GM23248 (cell line): ENCODE measurements at regions not wholly inside any gene's neighbourhood (a gene's known extent, or its start where the extent isn't known, plus 50 kb on each side); places are given as distances from the start of the nearest gene placed in this dataset.

Experiments used
- DNase-seq: peaks from one replicate; pipeline ENCODE4 v3.0.0-alpha.2; 2015
- H2AFZ ChIP-seq: fragments of 200-600 bp; sonication (generic); 2 replicates; pipeline ENCODE4 v1.6.1; 2016; ENCODE audit warnings: antibody characterized with exemption
- H3F3A ChIP-seq: fragments of 200-600 bp; sonication (generic); 2 replicates; pipeline ENCODE4 v1.6.1; 2016; ENCODE audit warnings: mild to moderate bottlenecking, antibody characterized with exemption, mixed run types; ENCODE audit not compliant: insufficient read depth
- H3K27ac ChIP-seq: fragments of 200-600 bp; sonication (generic); 2 replicates; pipeline ENCODE4 v1.5.1; 2016; ENCODE audit warnings: mild to moderate bottlenecking
- H3K27me3 ChIP-seq: fragments of 200-600 bp; sonication (generic); replicated peaks from 2 replicates; pipeline ENCODE4 v1.6.1; 2016; ENCODE audit warnings: mild to moderate bottlenecking; ENCODE audit not compliant: insufficient read depth
- H3K36me3 ChIP-seq: fragments of 200-600 bp; sonication (generic); 2 replicates; pipeline ENCODE4 v1.6.1; 2016; ENCODE audit warnings: low read depth, mild to moderate bottlenecking
- H3K4me1 ChIP-seq: fragments of 200-600 bp; sonication (generic); 2 replicates; pipeline ENCODE4 v1.6.1; 2016; ENCODE audit warnings: mild to moderate bottlenecking; ENCODE audit not compliant: insufficient read depth
- H3K4me2 ChIP-seq: fragments of 200-600 bp; sonication (generic); one replicate; pipeline ENCODE4 v1.6.1; 2016; ENCODE audit warnings: mild to moderate bottlenecking; ENCODE audit not compliant: unreplicated experiment
- H3K4me3 ChIP-seq: fragments of 200-600 bp; sonication (generic); 2 replicates; pipeline ENCODE4 v1.5.1; 2016; ENCODE audit warnings: mild to moderate bottlenecking
- H3K79me2 ChIP-seq: fragments of 200-600 bp; sonication (generic); 2 replicates; pipeline ENCODE4 v1.6.1; 2016; ENCODE audit warnings: mild to moderate bottlenecking; ENCODE audit not compliant: insufficient read depth
- H3K9ac ChIP-seq: fragments of 200-600 bp; sonication (generic); 2 replicates; pipeline ENCODE4 v1.6.1; 2016; ENCODE audit warnings: mild to moderate bottlenecking
- H3K9me2 ChIP-seq: fragments of 200-600 bp; sonication (generic); 2 replicates; pipeline ENCODE4 v1.6.1; 2016; ENCODE audit warnings: mixed run types, mild to moderate bottlenecking, moderate library complexity; ENCODE audit not compliant: insufficient read depth
- H3K9me3 ChIP-seq: fragments of 200-600 bp; sonication (generic); one replicate; pipeline ENCODE4 v1.6.1; 2017; ENCODE audit warnings: low read depth
- H4K20me1 ChIP-seq: fragments of 200-600 bp; sonication (generic); 2 replicates; pipeline ENCODE4 v1.6.0; 2016; ENCODE audit not compliant: insufficient read depth
- EZH2 ChIP-seq: fragments of 200-600 bp; sonication (generic); IDR thresholded peaks from 2 replicates; pipeline ENCODE4 v1.6.1; 2018; ENCODE audit warnings: antibody characterized with exemption, mild to moderate bottlenecking; ENCODE audit not compliant: insufficient read depth, poor library complexity, severe bottlenecking
- EZH2phosphoT487 ChIP-seq: fragments of 200-600 bp; sonication (generic); IDR thresholded peaks from 2 replicates; pipeline ENCODE4 v1.6.1; 2018; ENCODE audit warnings: antibody characterized with exemption, moderate library complexity, mild to moderate bottlenecking, low read depth; ENCODE audit not compliant: insufficient read depth
- WGBS, 2 experiments: methylation state at CpG; one replicate each; pipeline ENCODE4 v1.1.6; 2015 to 2017; ENCODE audit warnings: low lambda C conversion rate in 2 of 2, low coverage in 1 of 2; ENCODE audit errors: missing lambda C conversion rate in 2 of 2; 5-methylcytosine and 5-hydroxymethylcytosine counted together
- in situ Hi-C: fragments of 300-500 bp; cut with MboI; formaldehyde crosslinking; loops from 2 replicates; pipeline ENCODE4 v1.15.0; 2020

- no peak overlapping the region for H3K4me3 ChIP-seq
- no peaks in the 10 kb centered on the region for H3F3A ChIP-seq
- no peaks in the 10 kb centered on the region for H3K9me3 ChIP-seq
- no peaks in the 10 kb centered on the region for H4K20me1 ChIP-seq
- H3K4me1 ChIP-seq: 0 out of 2 replicates have a peak, but pooled peaks cover 5% of the 10 kb centered on the region
- H3K4me2 ChIP-seq: peak overlapping the region; percentile 26
- H3K9ac ChIP-seq: no peak overlapping the region
- in situ Hi-C loops: no loop called here
- no peak overlapping the region for H3K27ac ChIP-seq
- no peaks in the 10 kb centered on the region; the same call in 1 of the 2 replicates for H3K27me3 ChIP-seq
- no peak for TF ChIP-seq EZH2phosphoT487
- TF ChIP-seq EZH2: no peak
- H3K36me3 ChIP-seq: no peaks in the 10 kb centered on the region
- peak; percentile 81 for DNase-seq
- H3K79me2 ChIP-seq: no peaks in the 10 kb centered on the region
- 0 out of 2 replicates have a peak overlapping the region, but pooled peaks have one; percentile 5 for H2AFZ ChIP-seq
- WGBS, 2 experiments: 29 to 33% methylated on average over 16 of the region's 16 CpGs
- H3K9me2 ChIP-seq: no peaks in the 10 kb centered on the region
These were observed 68.0 kb upstream of the PRDM11 start for GRCh38 chr11:45078236-45079074.

- no peak overlapping the region for H3K4me2 ChIP-seq
- WGBS, 2 experiments: 35 to 42% methylated on average over 4 of the region's 4 CpGs
- DNase-seq: no peak
These were observed 67.4 kb upstream of the PRDM11 start for GRCh38 chr11:45079075-45079444.

GRCh38 chr11:45079567-45079942 lies 66.9 kb upstream of the PRDM11 start:
- H3K9me2 ChIP-seq: no peaks in the 10 kb centered on the region
- H3K4me1 ChIP-seq: 0 out of 2 replicates have a peak, but pooled peaks cover 5% of the 10 kb centered on the region
- H3K4me2 ChIP-seq: no peak overlapping the region
- no peak for DNase-seq
- H3K27ac ChIP-seq: no peak overlapping the region
- no peaks in the 10 kb centered on the region for H3K79me2 ChIP-seq
- H3F3A ChIP-seq: no peaks in the 10 kb centered on the region
- H4K20me1 ChIP-seq: no peaks in the 10 kb centered on the region
- H3K27me3 ChIP-seq: no peaks in the 10 kb centered on the region; the same call in 1 of the 2 replicates
- H3K9ac ChIP-seq: no peak overlapping the region
- no peaks in the 10 kb centered on the region for H3K9me3 ChIP-seq
- 54 to 100% methylated on average over 1 of the region's 1 CpG for WGBS, 2 experiments
- no peak overlapping the region for H3K4me3 ChIP-seq
- TF ChIP-seq EZH2: no peak
- no peak for TF ChIP-seq EZH2phosphoT487
- in situ Hi-C loops: no loop called here
- H2AFZ ChIP-seq: no peak overlapping the region
- H3K36me3 ChIP-seq: no peaks in the 10 kb centered on the region

More at GRCh38 chr11:45079075-45079444, 67.4 kb upstream of the PRDM11 start:
- TF ChIP-seq EZH2phosphoT487 (no peak), EZH2 (no peak)
- Histone ChIP-seq H3K9me2 (no peaks in the 10 kb centered on the region), H3K79me2 (no peaks in the 10 kb centered on the region), H3K36me3 (no peaks in the 10 kb centered on the region), H3K4me1 (0 out of 2 replicates have a peak, but pooled peaks cover 5% of the 10 kb centered on the region), H3F3A (no peaks in the 10 kb centered on the region), H3K27me3 (no peaks in the 10 kb centered on the region; the same call in 1 of the 2 replicates), H4K20me1 (no peaks in the 10 kb centered on the region), H3K27ac (no peak overlapping the region), H3K4me3 (no peak overlapping the region), H3K9ac (no peak overlapping the region), H3K9me3 (no peaks in the 10 kb centered on the region), H2AFZ (no peak overlapping the region)
- in situ Hi-C loops: no loop called here

GRCh38 chr11:45079943-45080719 lies 66.3 kb upstream of the PRDM11 start:
- WGBS, 2 experiments: 72 to 76% methylated on average over 13 to 16 of the region's 16 CpGs
- in situ Hi-C loops: no loop called here
- no peaks in the 10 kb centered on the region; the same call in 1 of the 2 replicates for H3K27me3 ChIP-seq
- H3K27ac ChIP-seq: no peak overlapping the region
- no peak overlapping the region for H3K4me2 ChIP-seq
- DNase-seq: no peak
- H3K9ac ChIP-seq: no peak overlapping the region
- 0 out of 2 replicates have a peak, but pooled peaks cover 5% of the 10 kb centered on the region for H3K4me1 ChIP-seq
- H3K36me3 ChIP-seq: no peaks in the 10 kb centered on the region
- H3K9me3 ChIP-seq: no peaks in the 10 kb centered on the region
- no peaks in the 10 kb centered on the region for H3K9me2 ChIP-seq
- no peak for TF ChIP-seq EZH2
- TF ChIP-seq EZH2phosphoT487: no peak
- no peaks in the 10 kb centered on the region for H4K20me1 ChIP-seq
- no peak overlapping the region for H3K4me3 ChIP-seq
- no peaks in the 10 kb centered on the region for H3K79me2 ChIP-seq
- no peak overlapping the region for H2AFZ ChIP-seq
- H3F3A ChIP-seq: no peaks in the 10 kb centered on the region
